ENCODE measurements at regions not wholly inside any gene's neighbourhood (a gene's known extent, or its start where the extent isn't known, plus 50 kb on each side); places are given as distances from the start of the nearest gene placed in this dataset.

- peaks cover 0 to 1% (median 0%) of the 10 kb centered on the region in 3 experiments; a peak in 3 of 7 replicates for H3K36me3 Mint-ChIP-seq (ENCODE audit: insufficient read depth in 1 of 3, low read depth in 3 of 3)
Measured at GRCh38 chr5:162299793-162300192, 232.2 kb downstream of the GABRG2 start.

More at GRCh38 chr5:162299793-162300192, 232.2 kb downstream of the GABRG2 start:
- Histone ChIP-seq H3T11ph (ENCODE audit: low read length) (no peak overlapping the region), H2BK5ac (ENCODE audit: insufficient read length, low read length) (no peak overlapping the region), H2BK15ac (ENCODE audit: low read depth, low read length) (no peak overlapping the region), H3K23ac (ENCODE audit: insufficient read length, low read depth, low read length) (no peak overlapping the region), H3K23me2 (ENCODE audit: insufficient read length, low read depth, low read length, poor library complexity, severe bottlenecking) (no peaks in the 10 kb centered on the region), H3K14ac (ENCODE audit: insufficient read depth, low read length) (no peak overlapping the region), H2BK12ac (ENCODE audit: insufficient read length, low read depth, low read length) (no peak overlapping the region), H3K4me1 (ENCODE audit: insufficient read depth, low read length) (no peaks in the 10 kb centered on the region), H3K9ac (ENCODE audit: extremely low read depth, insufficient read length, low read length) (no peak overlapping the region), H4K5ac (ENCODE audit: insufficient read length, low read depth, low read length) (no peak overlapping the region), H2AK5ac (ENCODE audit: insufficient read length, low read length) (no peak overlapping the region), H4K8ac (replicated peaks; ENCODE audit: insufficient read length, low read depth, low read length) (no peak overlapping the region), H3K9me3 (ENCODE audit: control insufficient read depth, low read depth, low read length) (no peaks in the 10 kb centered on the region), H3K56ac (ENCODE audit: insufficient read length, low read depth, low read length) (no peak overlapping the region), H3K79me1 (ENCODE audit: insufficient read depth, low read depth, low read length, poor library complexity, severe bottlenecking) (no peaks in the 10 kb centered on the region), H4K20me1 (ENCODE audit: control insufficient read depth, insufficient read depth, insufficient read length) (no peaks in the 10 kb centered on the region), H3K18ac (ENCODE audit: insufficient read length, low read depth, low read length) (no peak overlapping the region), H2BK120ac (ENCODE audit: low read depth, low read length, poor library complexity, severe bottlenecking) (no peak overlapping the region), H3K27me3 (ENCODE audit: insufficient read depth, low read length) (no peaks in the 10 kb centered on the region), H2BK20ac (ENCODE audit: low read depth, low read length, poor library complexity, severe bottlenecking) (no peak overlapping the region), H3K27ac (ENCODE audit: insufficient read length, low read depth, low read length) (no peak overlapping the region), H3K4me2 (ENCODE audit: insufficient read depth, insufficient read length, low read length) (no peak overlapping the region), H3K4ac (ENCODE audit: low read depth, low read length) (no peak overlapping the region), H2AFZ (ENCODE audit: low read length) (no peak overlapping the region), H4K91ac (ENCODE audit: insufficient read length, low read depth, low read length) (no peak overlapping the region), H3K79me2 (ENCODE audit: insufficient read depth, low read length) (no peaks in the 10 kb centered on the region)
- H3K4me3 Mint-ChIP-seq = no peak overlapping the region
- no peak for TF ChIP-seq CTCF (conservative IDR thresholded peaks at IDR 0.05)
- no peak for DNase-seq
- no peaks in the 10 kb centered on the region for H3K27me3 Mint-ChIP-seq (ENCODE audit: low read depth)
- peaks cover 0 to 3% of the 10 kb centered on the region in 2 experiments; a peak in 1 of 4 replicates for H3K4me1 Mint-ChIP-seq
- no peak overlapping the region for H3K27ac Mint-ChIP-seq
- WGBS (ENCODE audit: extremely low coverage, insufficient read length, low lambda C conversion rate) = no CpG with 5 or more reads among the region's 2 CpGs
- peaks cover 0 to 4% of the 10 kb centered on the region in 2 experiments; a peak in 2 of 5 replicates for H3K9me3 Mint-ChIP-seq
